Upper lobe of left lung (tissue), 4 donors: ENCODE measurements at regions not wholly inside any gene's neighbourhood (a gene's known extent, or its start where the extent isn't known, plus 50 kb on each side); places are given as distances from the start of the nearest gene placed in this dataset.

Experiments
- CTCF ChIP-seq, 6 experiments: fragments of 450-650 bp in 4 of 6; fragments of 200-600 bp in 2 of 6; sonication (generic) in 2 of 6; IDR thresholded peaks; one replicate each; pipeline ENCODE4 v1.5.1; 2016 to 2019; ENCODE audit warnings: antibody characterized with exemption in 6 of 6
- EP300 ChIP-seq, 4 donors: sonication (generic); formaldehyde crosslinking; IDR thresholded peaks; one replicate each; pipeline ENCODE4 v1.5.1; 2017; ENCODE audit warnings: antibody characterized with exemption in 4 of 4, control low read depth in 2 of 4
- POLR2AphosphoS5 ChIP-seq, 2 donors: sonication (generic); formaldehyde crosslinking; IDR thresholded peaks; one replicate each; pipeline ENCODE4 v1.5.1; 2017; ENCODE audit warnings: antibody characterized with exemption in 2 of 2

- TF ChIP-seq CTCF (IDR thresholded peaks at IDR 0.05) (no peak), POLR2AphosphoS5 (IDR thresholded peaks at IDR 0.05) (no peak), EP300 (IDR thresholded peaks at IDR 0.05) (no peak)
These were observed 791.7 kb upstream of the EPHA6 start for GRCh38 chr3:96022676-96023075.
